ENCODE measurements at regions not wholly inside any gene's neighbourhood (a gene's known extent, or its start where the extent isn't known, plus 50 kb on each side); places are given as distances from the start of the nearest gene placed in this dataset.

GRCh38 chr2:217340899-217341298 is 481.0 kb upstream of the TNP1 start:
- TF ChIP-seq CTCF (conservative IDR thresholded peaks at IDR 0.05; ENCODE audit: low read depth in 2 of 2) (no peak), POLR2AphosphoS5 (IDR thresholded peaks at IDR 0.05; ENCODE audit: low read depth) (no peak)
